ENCODE measurements at regions not wholly inside any gene's neighbourhood (a gene's known extent, or its start where the extent isn't known, plus 50 kb on each side); places are given as distances from the start of the nearest gene placed in this dataset.

DNA sequence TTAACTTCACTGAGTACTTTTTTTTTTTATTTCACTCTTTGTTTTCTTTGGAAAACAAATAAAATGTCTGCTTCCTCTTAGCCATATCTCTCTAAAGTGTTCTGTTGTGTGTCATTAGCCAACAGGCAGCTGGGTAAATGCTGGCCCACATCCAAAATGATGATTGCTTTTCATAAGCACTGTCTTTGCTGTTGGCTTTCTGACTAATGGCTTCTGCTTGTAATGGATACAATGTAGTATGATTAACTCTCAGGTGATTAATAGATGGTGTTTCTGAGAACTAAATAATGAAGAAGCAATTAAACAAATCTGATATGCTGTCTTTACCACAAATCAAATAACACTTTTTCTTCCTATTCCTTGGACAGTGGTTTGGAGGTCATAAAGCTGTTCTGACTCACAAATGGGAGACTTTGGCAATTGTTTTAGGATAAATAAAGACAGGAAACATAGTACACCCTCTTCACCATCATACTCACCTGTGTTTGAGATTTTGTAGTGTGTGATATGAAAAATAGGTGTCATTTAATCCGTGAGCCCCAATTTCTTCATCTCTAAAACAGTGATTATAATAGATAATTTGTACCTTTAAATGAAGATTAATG, 888.4 kb downstream of the TSN start:
- Histone ChIP-seq H3K9me2 (replicated peaks; ENCODE audit: control insufficient read depth, low read length) (no peaks in the 10 kb centered on the region), H3K79me2 (ENCODE audit: control insufficient read depth, low read length) (no peaks in the 10 kb centered on the region)

DNA sequence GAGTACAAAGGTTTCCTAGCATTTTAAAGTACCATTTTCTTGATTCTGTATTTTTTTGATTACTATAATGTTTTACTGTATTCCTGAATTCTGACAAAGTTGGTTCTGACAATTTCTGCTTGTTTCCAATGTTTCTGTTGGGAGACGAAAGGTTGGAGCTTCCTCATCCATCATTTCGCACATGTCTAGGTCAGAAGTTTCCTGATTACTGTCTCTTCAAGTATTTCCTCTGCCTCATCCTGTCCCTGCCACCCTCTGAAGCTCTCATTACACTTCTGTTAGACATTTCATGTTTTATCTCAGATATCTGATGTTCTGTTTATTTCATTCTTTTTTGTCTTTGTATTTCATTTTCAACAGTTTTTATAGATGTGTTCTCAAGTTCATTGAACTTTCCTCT, 895.8 kb downstream of the TSN start:
- H4K20me1 ChIP-seq (ENCODE audit: control insufficient read depth, insufficient read depth, low read depth, low read length), result no peaks in the 10 kb centered on the region
- no peak overlapping the region for H3K4me3 ChIP-seq (ENCODE audit: low read length)
- H3K36me3 ChIP-seq (ENCODE audit: control insufficient read depth, low read length), result no peaks in the 10 kb centered on the region
- H3K9me3 ChIP-seq (ENCODE audit: control insufficient read depth, insufficient read depth, low read length), result no peaks in the 10 kb centered on the region
- TF ChIP-seq EZH2phosphoT487 (IDR thresholded peaks at IDR 0.05; ENCODE audit: borderline replicate concordance, low read length), result no peak
- TF ChIP-seq, protein P1, sequence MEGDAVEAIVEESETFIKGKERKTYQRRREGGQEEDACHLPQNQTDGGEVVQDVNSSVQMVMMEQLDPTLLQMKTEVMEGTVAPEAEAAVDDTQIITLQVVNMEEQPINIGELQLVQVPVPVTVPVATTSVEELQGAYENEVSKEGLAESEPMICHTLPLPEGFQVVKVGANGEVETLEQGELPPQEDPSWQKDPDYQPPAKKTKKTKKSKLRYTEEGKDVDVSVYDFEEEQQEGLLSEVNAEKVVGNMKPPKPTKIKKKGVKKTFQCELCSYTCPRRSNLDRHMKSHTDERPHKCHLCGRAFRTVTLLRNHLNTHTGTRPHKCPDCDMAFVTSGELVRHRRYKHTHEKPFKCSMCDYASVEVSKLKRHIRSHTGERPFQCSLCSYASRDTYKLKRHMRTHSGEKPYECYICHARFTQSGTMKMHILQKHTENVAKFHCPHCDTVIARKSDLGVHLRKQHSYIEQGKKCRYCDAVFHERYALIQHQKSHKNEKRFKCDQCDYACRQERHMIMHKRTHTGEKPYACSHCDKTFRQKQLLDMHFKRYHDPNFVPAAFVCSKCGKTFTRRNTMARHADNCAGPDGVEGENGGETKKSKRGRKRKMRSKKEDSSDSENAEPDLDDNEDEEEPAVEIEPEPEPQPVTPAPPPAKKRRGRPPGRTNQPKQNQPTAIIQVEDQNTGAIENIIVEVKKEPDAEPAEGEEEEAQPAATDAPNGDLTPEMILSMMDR (IDR thresholded peaks at IDR 0.05; ENCODE audit: low read depth, low read length, poor library complexity, severe bottlenecking), result no peak
- H3F3A ChIP-seq (ENCODE audit: control insufficient read depth, insufficient read depth), result no peaks in the 10 kb centered on the region
- H3K79me2 ChIP-seq (ENCODE audit: control insufficient read depth, low read length), result no peaks in the 10 kb centered on the region
- H3K4me2 ChIP-seq (ENCODE audit: low read length), result no peak overlapping the region
- H3K27ac ChIP-seq (ENCODE audit: low read depth, low read length), result no peak overlapping the region
- no peaks in the 10 kb centered on the region for H3K9me2 ChIP-seq (replicated peaks; ENCODE audit: control insufficient read depth, low read length)
- H3K4me1 ChIP-seq (ENCODE audit: control insufficient read depth, low read length), result no peaks in the 10 kb centered on the region
- H3K27me3 ChIP-seq (ENCODE audit: control insufficient read depth, low read length), result no peaks in the 10 kb centered on the region

More for the DNA sequence above, 888.4 kb downstream of the TSN start:
- no peaks in the 10 kb centered on the region for H3K36me3 ChIP-seq (ENCODE audit: control insufficient read depth, low read length)
- no peak overlapping the region for H3K27ac ChIP-seq (ENCODE audit: low read depth, low read length)
- H3K4me2 ChIP-seq (ENCODE audit: low read length), result no peak overlapping the region
- no peaks in the 10 kb centered on the region for H3K9me3 ChIP-seq (ENCODE audit: control insufficient read depth, insufficient read depth, low read length)
- H3F3A ChIP-seq (ENCODE audit: control insufficient read depth, insufficient read depth), result no peaks in the 10 kb centered on the region
- H4K20me1 ChIP-seq (ENCODE audit: control insufficient read depth, insufficient read depth, low read depth, low read length), result no peaks in the 10 kb centered on the region
- H3K4me3 ChIP-seq (ENCODE audit: low read length), result no peak overlapping the region
- H3K27me3 ChIP-seq (ENCODE audit: control insufficient read depth, low read length), result no peaks in the 10 kb centered on the region
- H3K4me1 ChIP-seq (ENCODE audit: control insufficient read depth, low read length), result no peaks in the 10 kb centered on the region
- TF ChIP-seq, protein P1 (IDR thresholded peaks at IDR 0.05; ENCODE audit: low read depth, low read length, poor library complexity, severe bottlenecking), result no peak
- no peak for TF ChIP-seq EZH2phosphoT487 (IDR thresholded peaks at IDR 0.05; ENCODE audit: borderline replicate concordance, low read length)

DNA sequence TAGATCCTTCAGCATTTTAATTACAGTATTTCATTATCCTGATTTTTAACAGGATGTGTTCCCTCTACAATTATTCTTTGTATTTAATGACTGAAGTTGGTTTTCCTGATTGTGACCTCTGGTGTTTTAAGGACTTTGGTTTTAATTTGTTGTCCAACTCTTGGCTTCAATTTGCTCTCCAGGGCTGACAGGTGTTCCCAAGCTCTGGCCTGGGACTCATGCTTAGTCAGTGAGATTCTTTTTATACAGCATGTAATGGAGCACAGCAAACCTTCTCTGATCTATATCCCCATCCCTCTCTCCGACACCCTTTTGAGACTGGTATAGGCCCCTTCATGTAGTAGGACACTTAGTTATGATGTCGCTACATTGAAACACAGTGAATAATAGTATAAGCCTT, 896.3 kb downstream of the TSN start:
- Histone ChIP-seq H3K36me3 (ENCODE audit: control insufficient read depth, low read length) (no peaks in the 10 kb centered on the region), H3K4me2 (ENCODE audit: low read length) (no peak overlapping the region), H3K4me1 (ENCODE audit: control insufficient read depth, low read length) (no peaks in the 10 kb centered on the region), H3F3A (ENCODE audit: control insufficient read depth, insufficient read depth) (no peaks in the 10 kb centered on the region), H4K20me1 (ENCODE audit: control insufficient read depth, insufficient read depth, low read depth, low read length) (no peaks in the 10 kb centered on the region), H3K27ac (ENCODE audit: low read depth, low read length) (no peak overlapping the region), H3K9me3 (ENCODE audit: control insufficient read depth, insufficient read depth, low read length) (no peaks in the 10 kb centered on the region; the same call in 1 of the 2 replicates), H3K27me3 (ENCODE audit: control insufficient read depth, low read length) (no peaks in the 10 kb centered on the region), H3K79me2 (ENCODE audit: control insufficient read depth, low read length) (no peaks in the 10 kb centered on the region), H3K9me2 (replicated peaks; ENCODE audit: control insufficient read depth, low read length) (no peaks in the 10 kb centered on the region), H3K4me3 (ENCODE audit: low read length) (no peak overlapping the region)
- no peak for TF ChIP-seq EZH2phosphoT487 (IDR thresholded peaks at IDR 0.05; ENCODE audit: borderline replicate concordance, low read length)
- TF ChIP-seq, protein P1 (IDR thresholded peaks at IDR 0.05; ENCODE audit: low read depth, low read length, poor library complexity, severe bottlenecking), result no peak
